Thyroid gland (tissue), 4 donors: ENCODE measurements at regions not wholly inside any gene's neighbourhood (a gene's known extent, or its start where the extent isn't known, plus 50 kb on each side); places are given as distances from the start of the nearest gene placed in this dataset.

ENCODE experiments used
- POLR2A ChIP-seq, 2 donors: fragments of 450-650 bp; IDR thresholded peaks; one replicate each; pipeline ENCODE4 v1.6.1; 2017; ENCODE audit warnings: antibody characterized with exemption in 2 of 2, mild to moderate bottlenecking in 2 of 2, moderate library complexity in 1 of 2
- TF ChIP-seq, protein P1 (sequence below), 6 experiments: fragments of 200-600 bp in 3 of 6; fragments of 450-650 bp in 3 of 6; sonication (generic) in 3 of 6; IDR thresholded peaks; one replicate each; pipeline ENCODE4 v1.5.1; 2016 to 2019; ENCODE audit warnings: antibody characterized with exemption in 6 of 6, mild to moderate bottlenecking in 2 of 6, inconsistent platforms in 1 of 6, moderate library complexity in 1 of 6

DNA sequence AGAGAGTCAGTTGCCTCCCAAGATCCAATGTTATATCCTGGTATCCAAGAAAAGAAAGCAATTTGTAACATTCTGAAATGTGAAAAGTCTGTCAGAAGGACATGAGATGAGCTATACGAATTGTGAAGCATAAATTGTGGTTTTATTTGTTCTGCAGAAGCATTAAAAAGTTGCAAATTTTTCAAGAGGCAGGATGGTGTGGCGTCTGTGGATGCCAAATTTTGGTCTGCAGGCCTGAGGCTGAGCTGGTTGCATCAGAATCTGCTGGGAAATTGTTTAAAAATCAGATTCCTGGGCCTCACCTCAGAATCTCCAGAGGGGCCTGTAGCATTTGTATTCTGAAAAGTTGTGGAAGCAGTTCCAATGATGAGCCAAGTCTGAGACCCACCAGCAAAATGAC, 284.7 kb downstream of the NUAK1 start:
- TF ChIP-seq, protein P1, sequence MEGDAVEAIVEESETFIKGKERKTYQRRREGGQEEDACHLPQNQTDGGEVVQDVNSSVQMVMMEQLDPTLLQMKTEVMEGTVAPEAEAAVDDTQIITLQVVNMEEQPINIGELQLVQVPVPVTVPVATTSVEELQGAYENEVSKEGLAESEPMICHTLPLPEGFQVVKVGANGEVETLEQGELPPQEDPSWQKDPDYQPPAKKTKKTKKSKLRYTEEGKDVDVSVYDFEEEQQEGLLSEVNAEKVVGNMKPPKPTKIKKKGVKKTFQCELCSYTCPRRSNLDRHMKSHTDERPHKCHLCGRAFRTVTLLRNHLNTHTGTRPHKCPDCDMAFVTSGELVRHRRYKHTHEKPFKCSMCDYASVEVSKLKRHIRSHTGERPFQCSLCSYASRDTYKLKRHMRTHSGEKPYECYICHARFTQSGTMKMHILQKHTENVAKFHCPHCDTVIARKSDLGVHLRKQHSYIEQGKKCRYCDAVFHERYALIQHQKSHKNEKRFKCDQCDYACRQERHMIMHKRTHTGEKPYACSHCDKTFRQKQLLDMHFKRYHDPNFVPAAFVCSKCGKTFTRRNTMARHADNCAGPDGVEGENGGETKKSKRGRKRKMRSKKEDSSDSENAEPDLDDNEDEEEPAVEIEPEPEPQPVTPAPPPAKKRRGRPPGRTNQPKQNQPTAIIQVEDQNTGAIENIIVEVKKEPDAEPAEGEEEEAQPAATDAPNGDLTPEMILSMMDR (IDR thresholded peaks at IDR 0.05): no peak
- no peak for TF ChIP-seq POLR2A (IDR thresholded peaks at IDR 0.05)
